B cell (primary cell): ENCODE measurements at regions not wholly inside any gene's neighbourhood (a gene's known extent, or its start where the extent isn't known, plus 50 kb on each side); places are given as distances from the start of the nearest gene placed in this dataset.
"Not testable (repeated sequence)": the region's sequence is repeated elsewhere in the genome, so short reads cannot be mapped to it uniquely, and the experiment has no call there.

Experiments
- ATAC-seq: fragments of 200-7000 bp; cut with Tn5 transposase; one replicate; pipeline ENCODE4 v1.10.0; 2021; ENCODE audit warnings: low read depth, mild to moderate bottlenecking, moderate number of reproducible peaks, moderate library complexity
- CTCF ChIA-PET: fragments of 350-600 bp; sonication (Branson Sonifier 250); formaldehyde crosslinking; loops from one replicate; lab custom pipeline; 2021; ENCODE audit warnings: antibody characterized with exemption, inconsistent platforms; lab: Charles Lee
- POLR2A ChIA-PET: fragments of 350-600 bp; sonication (Branson Sonifier 250); formaldehyde crosslinking; loops from one replicate; lab custom pipeline; 2021; ENCODE audit warnings: antibody characterized with exemption; lab: Charles Lee
- DNase-seq: peaks from one replicate; pipeline ENCODE4 v3.0.0; 2013
- H2AFZ ChIP-seq: 2 replicates; pipeline ENCODE4 v1.6.1; 2012; ENCODE audit warnings: mild to moderate bottlenecking, low read depth, low read length; ENCODE audit not compliant: insufficient read depth, poor library complexity, severe bottlenecking
- H3K27ac ChIP-seq, 2 donors: 1 replicate in 1 of 2; 2 replicates in 1 of 2; pipeline ENCODE4 v1.5.1; 2012 to 2013; ENCODE audit warnings: low read length in 2 of 2, mild to moderate bottlenecking in 2 of 2, moderate library complexity in 1 of 2
- H3K27me3 ChIP-seq, 4 experiments: fragments of 200-600 bp in 1 of 4; sonication (generic) in 1 of 4; replicated peaks in 1 of 4; 1 replicate in 2 of 4; 2 replicates in 2 of 4; pipeline versions ENCODE4 v1.6.1 to v1.7.0; 2013 to 2016; ENCODE audit warnings: low read length in 3 of 4, mild to moderate bottlenecking in 2 of 4, mixed read lengths in 1 of 4, moderate library complexity in 1 of 4; ENCODE audit not compliant: insufficient read depth in 4 of 4, control insufficient read depth in 3 of 4; ENCODE audit errors: control extremely low read depth in 1 of 4
- H3K36me3 ChIP-seq, 2 experiments: replicated peaks in 1 of 2; 1 replicate in 1 of 2; 2 replicates in 1 of 2; pipeline versions ENCODE4 v1.6.1 to v1.7.1; 2013; ENCODE audit warnings: low read length in 1 of 2; ENCODE audit not compliant: insufficient read depth in 2 of 2, control insufficient read depth in 1 of 2; ENCODE audit errors: control extremely low read depth in 1 of 2, extremely low read depth in 1 of 2
- H3K4me1 ChIP-seq, 2 donors: fragments of 200-600 bp in 1 of 2; sonication (generic) in 1 of 2; 1 replicate in 1 of 2; 2 replicates in 1 of 2; pipeline versions ENCODE4 v1.5.1 to v1.6.1; 2013 to 2017; ENCODE audit warnings: low read length in 2 of 2; ENCODE audit not compliant: control insufficient read depth in 2 of 2, insufficient read depth in 2 of 2
- H3K4me2 ChIP-seq: replicated peaks from 2 replicates; pipeline ENCODE3; 2012; ENCODE audit warnings: mild to moderate bottlenecking, low read depth, low read length; ENCODE audit not compliant: poor library complexity, severe bottlenecking
- H3K4me3 ChIP-seq, 5 experiments: fragments of 200-600 bp in 1 of 5; sonication (generic) in 1 of 5; 1 replicate in 3 of 5; 2 replicates in 2 of 5; pipeline versions ENCODE4 v1.5.1 to v1.7.0; 2011 to 2016; ENCODE audit warnings: low read length in 4 of 5, mild to moderate bottlenecking in 4 of 5, low read depth in 2 of 5, control low read depth in 1 of 5, moderate library complexity in 1 of 5; ENCODE audit not compliant: insufficient read depth in 1 of 5; ENCODE audit errors: control extremely low read depth in 1 of 5, extremely low read depth in 1 of 5
- H3K79me2 ChIP-seq: fragments of 200-600 bp; sonication (generic); one replicate; pipeline ENCODE4 v1.6.0; 2016; ENCODE audit warnings: low read length; ENCODE audit not compliant: control insufficient read depth, insufficient read depth
- H3K9ac ChIP-seq: fragments of 200-600 bp; sonication (generic); 2 replicates; pipeline ENCODE4 v1.6.1; 2017; ENCODE audit warnings: mild to moderate bottlenecking, low read length, moderate library complexity
- H3K9me3 ChIP-seq, 3 donors: one replicate each; pipeline versions ENCODE4 v1.6.1 to v1.7.1; 2013; ENCODE audit warnings: low read length in 2 of 3; ENCODE audit not compliant: control insufficient read depth in 2 of 3, insufficient read depth in 1 of 3; ENCODE audit errors: control extremely low read depth in 1 of 3
- H4K20me1 ChIP-seq: 2 replicates; pipeline ENCODE4 v1.6.0; 2012; ENCODE audit warnings: mild to moderate bottlenecking, low read length; ENCODE audit not compliant: insufficient read depth, control insufficient read depth, poor library complexity, severe bottlenecking
- H3K27ac Mint-ChIP-seq: one replicate; pipeline ENCODE4 v1.8.0; 2021; ENCODE audit warnings: mixed read lengths
- H3K27me3 Mint-ChIP-seq: one replicate; pipeline ENCODE4 v1.8.0; 2021; ENCODE audit warnings: mixed read lengths
- H3K4me1 Mint-ChIP-seq: one replicate; pipeline ENCODE4 v1.8.0; 2021; ENCODE audit warnings: mixed read lengths
- H3K4me3 Mint-ChIP-seq: one replicate; pipeline ENCODE4 v1.8.0; 2021; ENCODE audit warnings: mixed read lengths
- H3K9me3 Mint-ChIP-seq: one replicate; pipeline ENCODE4 v1.8.0; 2022; ENCODE audit warnings: mixed read lengths; ENCODE audit not compliant: insufficient read depth
- EZH2 ChIP-seq: IDR thresholded peaks from 2 replicates; pipeline ENCODE4 v1.6.1; 2012; ENCODE audit warnings: borderline replicate concordance, low read depth, mild to moderate bottlenecking, moderate library complexity, low read length; ENCODE audit not compliant: insufficient read depth, poor library complexity, severe bottlenecking
- WGBS: methylation state at CpG from one replicate; pipeline ENCODE4 v1.1.5; 2013; ENCODE audit warnings: missing lambda C conversion rate; ENCODE audit not compliant: insufficient coverage; 5-methylcytosine and 5-hydroxymethylcytosine counted together
- intact Hi-C: fragments of 100-400 bp; cut with micrococcal nuclease; formaldehyde crosslinking; loops from one replicate; pipeline ENCODE4 v1.10.0; 2022
- TF ChIP-seq, protein P1 (sequence below): fragments of 200-600 bp; IDR thresholded peaks from one replicate; pipeline ENCODE4 v1.8.0; 2022; ENCODE audit warnings: antibody characterized with exemption, mild to moderate bottlenecking

DNA sequence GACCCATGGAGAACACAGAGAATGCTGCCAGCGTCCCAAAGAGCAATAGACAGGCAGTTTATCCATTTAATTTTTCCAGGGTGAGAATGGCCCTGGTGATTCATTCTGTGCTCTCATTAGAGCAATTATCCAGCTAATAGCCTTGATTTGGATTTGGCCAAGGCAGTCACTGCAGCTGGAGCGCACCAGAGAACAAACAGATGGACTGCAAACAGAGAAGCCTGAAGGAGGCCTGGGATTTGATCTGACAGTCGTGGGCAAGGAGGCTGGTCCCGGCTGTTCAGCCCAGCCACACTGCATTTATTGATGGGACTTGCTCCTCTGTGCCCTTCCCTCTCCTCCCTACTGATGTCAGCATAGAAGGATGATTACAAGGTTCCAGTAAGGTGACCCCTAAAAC is 353.9 kb upstream of the C1orf174 start:
- H3K4me3 Mint-ChIP-seq = no peak overlapping the region
- H2AFZ ChIP-seq = no peak overlapping the region
- no peaks in the 10 kb centered on the region for H3K79me2 ChIP-seq
- ATAC-seq (no peak), DNase-seq (no peak)
- peaks cover 2 to 20% (median 19%) of the 10 kb centered on the region in 3 donors for H3K9me3 ChIP-seq
- H3K27ac Mint-ChIP-seq = no peak overlapping the region
- H3K4me2 ChIP-seq = no peak overlapping the region
- TF ChIP-seq, protein P1, sequence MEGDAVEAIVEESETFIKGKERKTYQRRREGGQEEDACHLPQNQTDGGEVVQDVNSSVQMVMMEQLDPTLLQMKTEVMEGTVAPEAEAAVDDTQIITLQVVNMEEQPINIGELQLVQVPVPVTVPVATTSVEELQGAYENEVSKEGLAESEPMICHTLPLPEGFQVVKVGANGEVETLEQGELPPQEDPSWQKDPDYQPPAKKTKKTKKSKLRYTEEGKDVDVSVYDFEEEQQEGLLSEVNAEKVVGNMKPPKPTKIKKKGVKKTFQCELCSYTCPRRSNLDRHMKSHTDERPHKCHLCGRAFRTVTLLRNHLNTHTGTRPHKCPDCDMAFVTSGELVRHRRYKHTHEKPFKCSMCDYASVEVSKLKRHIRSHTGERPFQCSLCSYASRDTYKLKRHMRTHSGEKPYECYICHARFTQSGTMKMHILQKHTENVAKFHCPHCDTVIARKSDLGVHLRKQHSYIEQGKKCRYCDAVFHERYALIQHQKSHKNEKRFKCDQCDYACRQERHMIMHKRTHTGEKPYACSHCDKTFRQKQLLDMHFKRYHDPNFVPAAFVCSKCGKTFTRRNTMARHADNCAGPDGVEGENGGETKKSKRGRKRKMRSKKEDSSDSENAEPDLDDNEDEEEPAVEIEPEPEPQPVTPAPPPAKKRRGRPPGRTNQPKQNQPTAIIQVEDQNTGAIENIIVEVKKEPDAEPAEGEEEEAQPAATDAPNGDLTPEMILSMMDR = no peak
- TF ChIP-seq EZH2 = no peak
- no peak overlapping the region for H3K9ac ChIP-seq
- no peaks in the 10 kb centered on the region for H3K4me1 ChIP-seq
- POLR2A ChIA-PET = no interaction called here
- no peaks in the 10 kb centered on the region for H4K20me1 ChIP-seq
- H3K27me3 Mint-ChIP-seq = peaks cover 10% of the 10 kb centered on the region
- no peak overlapping the region for H3K27ac ChIP-seq
- no peaks in the 10 kb centered on the region for H3K36me3 ChIP-seq
- CTCF ChIA-PET = no interaction called here
- WGBS = 52% methylated on average over 4 of the region's 4 CpGs
- peaks cover 4% of the 10 kb centered on the region for H3K4me1 Mint-ChIP-seq
- H3K9me3 Mint-ChIP-seq = peaks cover 14% of the 10 kb centered on the region
- no peaks in the 10 kb centered on the region for H3K27me3 ChIP-seq
- intact Hi-C loops = no loop called here
- H3K4me3 ChIP-seq = no peak overlapping the region

DNA sequence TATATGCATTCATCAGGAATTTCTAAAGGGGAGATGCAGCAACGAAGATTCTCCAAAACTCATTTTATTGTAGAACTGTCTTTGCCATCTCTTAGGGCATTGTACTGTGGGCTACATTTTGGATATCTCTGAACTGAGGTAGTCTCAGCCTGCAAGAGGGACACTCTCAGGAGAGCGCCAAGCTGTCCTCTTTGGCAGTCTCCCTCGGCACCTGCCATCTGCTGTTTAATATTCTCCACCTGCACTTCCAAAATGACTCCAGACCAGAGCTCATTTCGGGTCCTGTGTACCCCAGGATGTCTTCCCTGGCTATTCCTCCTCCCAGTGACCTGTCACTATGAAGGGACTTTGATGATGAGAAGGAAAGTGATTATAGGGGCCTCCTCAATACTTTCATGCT is 356.3 kb upstream of the C1orf174 start:
- Histone ChIP-seq H3K9ac (no peak overlapping the region), H3K4me2 (no peak overlapping the region), H3K4me3 (no peak overlapping the region), H3K36me3 (no peaks in the 10 kb centered on the region), H3K4me1 (no peaks in the 10 kb centered on the region), H2AFZ (no peak overlapping the region), H3K27me3 (no peaks in the 10 kb centered on the region), H3K79me2 (no peaks in the 10 kb centered on the region), H4K20me1 (no peaks in the 10 kb centered on the region), H3K27ac (no peak overlapping the region), H3K9me3 (peaks cover 2 to 26% (median 22%) of the 10 kb centered on the region in 3 donors)
- Mint-ChIP-seq H3K4me3 (no peak overlapping the region), H3K4me1 (no peaks in the 10 kb centered on the region), H3K9me3 (peaks cover 13% of the 10 kb centered on the region), H3K27me3 (peaks cover 7% of the 10 kb centered on the region), H3K27ac (no peak overlapping the region)
- DNase-seq (no peak), ATAC-seq (no peak)
- intact Hi-C loops = no loop called here
- POLR2A ChIA-PET = no interaction called here
- CTCF ChIA-PET = no interaction called here
- TF ChIP-seq, protein P1 = no peak
- no peak for TF ChIP-seq EZH2
- 88% methylated on average over 2 of the region's 4 CpGs for WGBS

DNA sequence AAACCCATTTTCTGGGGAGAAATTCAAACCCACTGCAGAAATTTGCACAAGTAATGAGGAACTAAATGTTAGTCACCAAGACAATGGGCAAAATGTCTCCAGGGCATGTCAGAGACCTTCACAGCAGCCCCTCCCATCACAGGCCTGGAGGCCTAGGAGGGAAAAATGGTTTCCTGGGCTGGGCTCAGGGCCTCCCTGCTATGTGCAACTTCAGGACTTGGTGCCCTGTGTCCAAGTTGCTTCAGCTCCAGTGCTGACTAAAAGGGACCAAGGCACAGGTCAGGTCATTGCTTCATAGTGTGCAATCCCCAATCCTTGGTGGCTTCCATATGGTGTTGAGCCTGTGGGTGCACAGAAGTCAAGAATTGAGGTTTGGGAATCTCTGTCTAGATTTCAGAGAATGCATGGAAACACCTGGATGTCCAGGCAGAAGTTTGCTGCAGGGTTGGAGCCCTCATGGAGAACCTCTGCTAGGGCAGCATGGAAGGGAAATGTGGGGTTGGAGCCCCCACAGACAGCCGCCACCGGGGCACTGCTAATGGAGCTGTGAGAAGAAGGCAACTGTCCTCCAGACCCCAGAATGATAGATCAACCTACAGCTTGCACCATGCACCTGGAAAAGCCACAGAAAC is 358.2 kb upstream of the C1orf174 start:
- H3K9me3 Mint-ChIP-seq = peaks cover 13% of the 10 kb centered on the region
- peaks cover 2 to 26% (median 22%) of the 10 kb centered on the region in 3 donors for H3K9me3 ChIP-seq
- intact Hi-C loops, ATAC-seq, H3K4me1 ChIP-seq, H3K4me2 ChIP-seq, H3K4me3 ChIP-seq, H3K9ac ChIP-seq, H3K79me2 ChIP-seq, H3K27ac Mint-ChIP-seq, CTCF ChIA-PET, H3K36me3 ChIP-seq, DNase-seq, POLR2A ChIA-PET, H3K4me3 Mint-ChIP-seq, H2AFZ ChIP-seq, H3K27me3 Mint-ChIP-seq, H4K20me1 ChIP-seq, H3K4me1 Mint-ChIP-seq, H3K27me3 ChIP-seq, H3K27ac ChIP-seq: not testable (repeated sequence)
- 100% methylated on average over 1 of the region's 2 CpGs for WGBS
